NB4 (cell line): ENCODE measurements at regions not wholly inside any gene's neighbourhood (a gene's known extent, or its start where the extent isn't known, plus 50 kb on each side); places are given as distances from the start of the nearest gene placed in this dataset.

Experiments
- DNase-seq: peaks from one replicate; pipeline ENCODE4 v3.0.0; 2010; ENCODE audit warnings: low read depth
- H3K4me3 ChIP-seq: one replicate; pipeline ENCODE4 v1.5.1; 2011; ENCODE audit warnings: mild to moderate bottlenecking, low read depth, low read length, moderate library complexity
- MAX ChIP-seq: IDR thresholded peaks from 2 replicates; pipeline ENCODE4 v1.6.1; 2011; ENCODE audit warnings: low read depth, low read length
- MYC ChIP-seq: IDR thresholded peaks from 2 replicates; pipeline ENCODE4 v1.6.1; 2011; ENCODE audit warnings: low read depth, low read length
- POLR2A ChIP-seq: IDR thresholded peaks from 2 replicates; pipeline ENCODE4 v1.6.1; 2011; ENCODE audit warnings: mild to moderate bottlenecking; ENCODE audit not compliant: insufficient read length; ENCODE audit errors: extremely low read depth
- TF ChIP-seq, protein P1 (sequence below): IDR thresholded peaks from one replicate; pipeline ENCODE4 v1.5.1; 2012; ENCODE audit warnings: low read depth, low read length

DNA sequence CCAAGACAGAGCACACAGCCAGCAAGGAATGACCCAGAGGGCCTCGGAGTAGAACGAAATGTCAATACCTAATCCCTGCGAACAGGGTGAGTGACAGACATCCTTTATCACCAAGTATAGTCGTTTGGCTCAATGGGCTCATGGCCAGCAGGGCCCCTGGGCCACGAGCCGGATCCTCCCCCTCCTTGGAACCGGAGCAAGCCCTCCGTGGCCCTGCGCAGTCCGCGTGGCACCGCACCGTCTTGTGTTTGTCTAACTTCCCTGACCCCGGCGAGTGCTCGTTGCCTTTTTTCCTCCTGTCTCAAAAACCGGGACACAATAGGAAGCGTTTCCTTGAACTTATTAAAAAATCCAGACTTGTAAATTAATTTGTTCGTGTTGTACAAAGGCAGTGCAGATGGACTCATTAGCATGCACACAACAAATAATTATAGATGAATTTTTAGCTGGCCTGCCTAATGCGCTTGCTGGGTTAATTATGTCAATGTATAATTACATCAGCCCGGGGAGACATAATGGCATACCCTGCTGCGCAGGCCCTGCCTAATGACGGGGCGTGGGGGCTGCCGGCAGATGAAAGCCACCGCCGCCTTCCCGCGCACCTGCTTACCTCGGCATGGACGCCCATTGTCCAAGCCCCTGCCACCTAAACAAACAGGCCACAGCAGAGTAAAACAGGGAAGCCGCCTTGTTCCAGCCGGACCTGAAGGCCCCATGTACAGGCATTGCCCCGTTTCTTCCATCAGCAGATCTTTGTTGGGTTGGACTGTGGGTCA lies 81.6 kb downstream of the PHETA1 start:
- H3K4me3 ChIP-seq: no peak overlapping the region
- TF ChIP-seq POLR2A (no peak), MYC (no peak), MAX (no peak)
- TF ChIP-seq, protein P1, sequence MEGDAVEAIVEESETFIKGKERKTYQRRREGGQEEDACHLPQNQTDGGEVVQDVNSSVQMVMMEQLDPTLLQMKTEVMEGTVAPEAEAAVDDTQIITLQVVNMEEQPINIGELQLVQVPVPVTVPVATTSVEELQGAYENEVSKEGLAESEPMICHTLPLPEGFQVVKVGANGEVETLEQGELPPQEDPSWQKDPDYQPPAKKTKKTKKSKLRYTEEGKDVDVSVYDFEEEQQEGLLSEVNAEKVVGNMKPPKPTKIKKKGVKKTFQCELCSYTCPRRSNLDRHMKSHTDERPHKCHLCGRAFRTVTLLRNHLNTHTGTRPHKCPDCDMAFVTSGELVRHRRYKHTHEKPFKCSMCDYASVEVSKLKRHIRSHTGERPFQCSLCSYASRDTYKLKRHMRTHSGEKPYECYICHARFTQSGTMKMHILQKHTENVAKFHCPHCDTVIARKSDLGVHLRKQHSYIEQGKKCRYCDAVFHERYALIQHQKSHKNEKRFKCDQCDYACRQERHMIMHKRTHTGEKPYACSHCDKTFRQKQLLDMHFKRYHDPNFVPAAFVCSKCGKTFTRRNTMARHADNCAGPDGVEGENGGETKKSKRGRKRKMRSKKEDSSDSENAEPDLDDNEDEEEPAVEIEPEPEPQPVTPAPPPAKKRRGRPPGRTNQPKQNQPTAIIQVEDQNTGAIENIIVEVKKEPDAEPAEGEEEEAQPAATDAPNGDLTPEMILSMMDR: no peak
- DNase-seq: no peak

GRCh38 chr12:111285200-111285599 lies 83.7 kb downstream of the PHETA1 start:
- no peak for DNase-seq
- H3K4me3 ChIP-seq: no peak overlapping the region
- no peak for TF ChIP-seq POLR2A
- TF ChIP-seq, protein P1: no peak
- TF ChIP-seq MAX: no peak

DNA sequence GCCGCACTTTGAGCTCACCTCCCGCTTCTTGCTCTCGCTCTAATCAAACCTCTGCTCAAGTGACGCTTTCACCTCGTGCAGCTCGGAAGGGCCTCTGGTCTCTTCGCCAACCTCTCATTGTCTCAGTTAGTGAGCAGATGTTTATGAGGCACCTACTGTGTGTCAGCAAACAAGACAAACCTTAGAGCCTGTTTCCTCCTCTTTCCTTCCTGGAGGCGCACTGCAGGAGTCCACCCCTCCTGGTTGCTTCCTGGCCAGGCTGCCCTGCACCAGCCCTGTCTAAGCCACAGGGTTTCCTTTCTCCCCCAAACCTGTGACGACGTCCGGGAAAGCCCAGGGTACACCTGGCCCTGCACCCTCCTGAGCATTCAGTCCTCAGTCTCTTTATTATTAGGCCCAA lies 84.2 kb downstream of the PHETA1 start:
- H3K4me3 ChIP-seq: no peak overlapping the region
- TF ChIP-seq POLR2A (no peak), MYC (no peak), MAX (no peak)
- TF ChIP-seq, protein P1: no peak
- DNase-seq: no peak

GRCh38 chr12:111283966-111284365 lies 84.9 kb downstream of the PHETA1 start:
- TF ChIP-seq, protein P1: no peak
- no peak for TF ChIP-seq POLR2A
- no peak for TF ChIP-seq MAX
- TF ChIP-seq MYC: no peak
- no peak overlapping the region for H3K4me3 ChIP-seq
- DNase-seq: no peak

- no peak for DNase-seq
- TF ChIP-seq MYC (no peak), MAX (no peak), POLR2A (no peak)
- TF ChIP-seq, protein P1: no peak
- no peak overlapping the region for H3K4me3 ChIP-seq
Measured at GRCh38 chr12:111283521-111283920, 85.4 kb downstream of the PHETA1 start.
